NCI-H146 treated with DMSO at 0.1 percent for 48 hours (cell line): ENCODE measurements at regions not wholly inside any gene's neighbourhood (a gene's known extent, or its start where the extent isn't known, plus 50 kb on each side); places are given as distances from the start of the nearest gene placed in this dataset.
A peak's percentile ranks its signal among the peaks of the same experiment; 100 is the strongest.

Experiments used
- DNase-seq: peaks from one replicate; lab custom pipeline; 2025; ENCODE audit not compliant: unreplicated experiment; lab: John Stamatoyannopoulos, UW

DNA sequence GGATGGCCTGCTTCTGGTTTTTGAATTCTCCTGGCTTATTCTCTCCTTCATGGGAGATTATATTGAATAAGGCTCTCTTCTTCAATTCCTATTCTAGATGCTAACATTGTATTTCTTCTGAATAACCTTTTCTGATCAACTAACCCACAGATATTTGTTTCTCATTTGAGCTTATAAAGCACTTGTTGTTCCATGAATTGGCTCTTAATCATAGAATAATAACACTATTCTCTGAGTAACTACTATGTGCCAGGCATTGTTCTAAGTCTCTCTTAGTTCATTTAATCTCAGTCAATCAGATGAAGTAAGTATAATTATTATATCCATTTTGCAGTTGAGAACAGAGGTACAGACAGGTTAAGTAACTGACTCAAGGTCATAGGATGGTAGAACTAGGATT is 136.3 kb upstream of the MLIP start:
- no peak for DNase-seq

DNA sequence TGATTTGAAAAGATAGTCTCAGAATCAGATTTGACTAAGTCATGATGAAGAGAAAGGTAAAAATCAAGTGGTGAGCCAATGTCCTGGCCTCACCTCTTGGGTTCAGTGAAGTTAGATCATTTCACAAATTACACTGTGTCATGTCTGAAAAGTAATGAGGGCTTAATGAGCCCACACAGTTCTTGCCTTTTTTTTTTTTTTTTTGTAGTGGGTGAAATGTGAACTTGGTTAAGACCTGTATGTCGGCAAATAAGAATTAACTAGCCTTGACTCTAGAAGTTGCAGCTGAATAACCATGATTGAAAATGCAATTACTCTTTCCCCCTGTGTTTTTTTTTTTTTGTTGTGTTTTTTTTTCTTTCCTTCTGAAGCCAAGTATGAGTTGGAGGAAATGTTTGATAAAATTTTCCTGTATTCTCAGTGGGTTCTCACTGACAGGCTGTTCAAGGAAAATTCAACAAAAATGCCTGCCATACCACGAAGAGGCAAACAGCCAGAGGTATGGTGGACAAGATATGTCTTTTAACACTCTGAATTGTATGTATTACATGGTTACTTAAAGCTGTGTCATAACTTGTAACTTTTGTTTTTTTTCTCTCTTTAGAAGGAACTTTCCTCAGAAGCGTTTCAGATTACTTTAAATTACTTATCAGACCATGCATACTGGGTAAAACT is 135.2 kb upstream of the MLIP start:
- no peak for DNase-seq

DNA sequence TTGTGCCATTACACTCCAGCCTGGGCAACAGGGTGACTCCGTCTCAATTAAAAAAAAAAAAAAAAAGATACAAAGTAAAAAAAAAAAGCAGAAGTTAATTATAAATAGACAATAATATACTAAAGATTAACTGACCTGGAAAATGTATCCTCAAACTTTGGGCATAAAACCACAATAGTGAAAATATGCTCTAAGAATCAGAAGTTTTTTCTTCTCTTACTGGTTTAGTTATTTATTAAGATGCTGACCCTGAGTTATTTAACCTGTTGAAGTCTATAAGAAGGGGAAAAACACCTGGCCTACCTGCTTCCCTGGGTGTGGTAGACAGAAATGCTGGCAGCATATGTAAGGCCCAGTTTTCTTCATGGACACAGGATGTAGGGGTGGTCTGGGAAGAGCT is 133.7 kb upstream of the MLIP start:
- no peak for DNase-seq

DNA sequence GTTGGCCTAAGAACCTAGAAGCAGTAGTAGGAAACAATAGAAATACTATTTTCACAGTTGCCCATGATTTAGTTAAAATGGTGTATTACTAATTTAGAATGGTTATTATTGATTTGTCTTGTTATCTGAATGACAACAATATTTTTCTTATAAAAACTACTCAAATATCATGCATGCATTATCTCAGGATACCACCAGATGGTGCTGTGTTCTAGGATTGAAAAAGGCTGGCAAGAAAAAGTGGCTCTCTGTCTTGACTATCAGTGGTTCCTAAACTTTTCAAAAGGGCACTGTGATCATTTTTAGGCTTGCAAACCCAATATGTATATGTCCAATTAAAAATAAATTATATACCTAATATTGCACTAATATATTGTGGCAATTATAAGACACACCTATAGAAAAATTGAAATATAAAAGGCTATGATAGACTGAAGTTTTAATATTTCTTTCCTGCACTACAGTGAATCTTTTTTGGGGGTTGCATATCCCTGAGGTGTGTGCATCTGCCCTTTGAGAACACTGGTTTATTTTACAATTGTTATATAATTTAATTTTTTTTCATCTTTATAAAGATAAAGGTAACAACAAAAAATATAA is 131.7 kb upstream of the MLIP start:
- DNase-seq, result no peak

DNA sequence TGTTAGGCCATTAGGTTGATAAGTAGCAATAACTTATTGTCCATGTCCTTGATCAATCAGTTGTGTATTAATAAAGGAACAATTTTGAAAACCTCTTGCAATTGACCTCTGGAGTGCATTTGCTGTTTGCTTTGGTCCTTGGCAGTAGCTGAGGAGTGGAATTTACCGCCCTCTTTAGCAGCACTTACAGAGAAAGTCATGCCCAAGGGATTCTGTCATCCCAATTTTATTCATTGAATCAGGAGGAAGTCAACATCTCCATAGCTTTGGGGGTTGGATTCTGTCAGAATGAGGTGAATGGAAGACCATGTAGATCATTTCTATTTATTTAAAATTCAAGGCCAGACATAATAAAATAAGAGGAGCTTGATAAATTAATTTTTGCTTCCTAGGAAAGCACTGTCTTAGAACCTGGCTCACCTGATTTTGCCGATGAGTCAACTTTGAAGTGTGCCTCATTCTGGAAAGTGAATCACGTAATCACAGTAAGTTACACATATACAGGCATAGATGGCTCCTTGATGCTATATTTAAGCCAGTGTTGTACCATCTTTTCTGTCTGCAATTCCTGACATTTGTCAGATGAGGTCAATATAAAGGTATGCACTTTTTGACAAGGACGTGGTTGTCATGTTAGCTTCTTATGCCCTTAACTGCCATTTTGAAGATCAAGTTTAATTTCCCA is 128.7 kb upstream of the MLIP start:
- DNase-seq, result no peak

DNA sequence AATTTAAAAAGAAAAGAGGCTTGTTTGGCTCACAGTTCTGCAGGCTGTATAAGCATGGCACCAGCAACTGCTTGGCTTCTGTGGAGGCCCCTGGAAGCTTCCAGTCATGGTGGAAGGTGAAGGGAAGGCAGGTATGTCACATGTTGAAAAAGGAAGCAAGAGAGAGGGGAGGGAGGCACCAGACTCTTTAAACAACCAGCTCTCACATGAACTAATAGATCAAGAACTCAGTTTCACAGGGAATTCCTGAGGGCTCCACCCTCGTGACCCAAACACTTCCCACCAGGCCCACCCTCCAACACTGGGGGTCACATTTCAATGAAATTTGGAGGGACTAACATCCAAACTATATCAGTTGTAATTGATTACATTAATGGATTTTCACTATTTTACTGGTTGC is 127.9 kb upstream of the MLIP start:
- no peak for DNase-seq

DNA sequence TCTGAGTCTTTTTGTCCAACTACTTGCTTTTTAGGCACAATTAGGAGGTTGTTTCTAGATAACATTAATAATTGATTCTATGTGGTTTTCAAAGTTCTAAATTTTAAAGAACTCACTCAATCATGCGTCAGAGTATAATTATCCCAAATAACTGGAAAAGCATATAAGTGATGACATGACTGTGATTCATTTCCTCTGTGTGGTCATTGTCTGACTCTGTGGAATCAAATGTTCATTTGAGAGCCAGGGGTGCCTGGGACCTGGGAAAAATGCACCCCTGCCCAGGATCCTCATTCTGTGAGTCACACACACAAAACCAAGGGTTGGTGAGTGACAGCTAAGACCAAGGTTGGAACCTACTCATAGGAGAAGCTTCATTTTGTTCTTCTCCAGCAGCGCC is 127.1 kb upstream of the MLIP start:
- DNase-seq, result no peak

DNA sequence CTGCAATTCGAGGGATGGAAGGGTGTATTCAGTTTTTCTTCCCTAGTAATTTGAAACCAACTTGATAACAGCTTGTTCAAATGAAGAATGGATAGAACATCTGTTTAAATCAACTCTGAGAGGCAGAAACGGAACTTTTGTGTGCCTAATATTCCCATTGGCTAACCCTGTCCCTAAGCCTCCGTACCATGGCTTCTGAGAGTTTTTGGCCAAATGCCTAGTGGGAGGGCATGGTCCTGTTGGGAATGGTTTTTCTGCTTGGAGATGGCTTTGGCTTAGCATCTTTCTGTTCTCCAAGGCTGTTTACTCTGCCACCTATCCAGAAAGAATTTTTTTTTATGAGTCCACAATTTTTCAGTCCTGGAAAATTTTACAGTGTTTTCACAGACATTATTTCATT is 126.7 kb upstream of the MLIP start:
- DNase-seq, result no peak

DNA sequence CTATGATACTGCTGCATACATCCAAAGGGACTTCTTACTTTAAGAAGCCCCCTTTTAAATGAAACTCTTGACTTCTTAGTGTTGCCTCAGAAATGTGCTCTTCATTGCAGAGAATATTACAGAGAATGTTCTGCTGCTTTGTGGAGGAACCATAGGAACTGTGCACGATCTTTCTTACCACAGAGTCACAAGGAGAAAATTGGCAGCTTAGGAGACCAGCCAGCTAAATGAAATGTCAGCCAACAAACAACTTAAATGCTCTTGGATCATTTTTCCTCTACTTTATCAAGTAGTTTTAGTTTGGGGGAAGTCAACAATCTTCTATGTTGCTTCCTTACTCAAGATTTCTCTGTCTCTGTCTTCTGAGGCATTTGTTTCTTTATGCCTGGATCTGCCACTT is 125.9 kb upstream of the MLIP start:
- no peak for DNase-seq

DNA sequence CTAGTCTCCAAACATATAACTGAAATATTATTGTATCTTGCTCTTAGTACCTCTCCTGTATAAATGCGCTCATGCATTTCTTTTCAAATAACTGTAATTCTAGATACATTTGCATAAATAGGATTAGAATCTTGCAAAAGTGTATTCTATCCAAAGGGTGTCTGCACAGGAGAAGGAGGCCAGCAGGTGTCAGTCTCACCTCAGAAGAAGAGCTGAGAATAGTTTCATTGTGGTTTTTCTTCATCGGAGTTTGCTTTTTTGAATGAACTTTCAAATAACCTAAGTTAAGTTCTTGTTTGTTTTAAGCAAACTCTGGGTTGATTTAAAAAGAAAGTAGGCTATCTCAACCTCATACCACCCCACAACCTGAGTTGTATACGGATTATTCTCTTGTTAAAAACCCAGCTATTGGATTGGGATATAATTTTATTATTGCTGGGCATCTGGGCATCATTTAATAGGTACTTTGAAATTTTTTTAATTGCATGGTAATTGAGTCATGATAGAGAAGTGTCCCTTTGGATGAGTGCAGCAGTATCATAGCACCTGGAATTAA is 125.0 kb upstream of the MLIP start:
- peak; percentile 3 for DNase-seq

DNA sequence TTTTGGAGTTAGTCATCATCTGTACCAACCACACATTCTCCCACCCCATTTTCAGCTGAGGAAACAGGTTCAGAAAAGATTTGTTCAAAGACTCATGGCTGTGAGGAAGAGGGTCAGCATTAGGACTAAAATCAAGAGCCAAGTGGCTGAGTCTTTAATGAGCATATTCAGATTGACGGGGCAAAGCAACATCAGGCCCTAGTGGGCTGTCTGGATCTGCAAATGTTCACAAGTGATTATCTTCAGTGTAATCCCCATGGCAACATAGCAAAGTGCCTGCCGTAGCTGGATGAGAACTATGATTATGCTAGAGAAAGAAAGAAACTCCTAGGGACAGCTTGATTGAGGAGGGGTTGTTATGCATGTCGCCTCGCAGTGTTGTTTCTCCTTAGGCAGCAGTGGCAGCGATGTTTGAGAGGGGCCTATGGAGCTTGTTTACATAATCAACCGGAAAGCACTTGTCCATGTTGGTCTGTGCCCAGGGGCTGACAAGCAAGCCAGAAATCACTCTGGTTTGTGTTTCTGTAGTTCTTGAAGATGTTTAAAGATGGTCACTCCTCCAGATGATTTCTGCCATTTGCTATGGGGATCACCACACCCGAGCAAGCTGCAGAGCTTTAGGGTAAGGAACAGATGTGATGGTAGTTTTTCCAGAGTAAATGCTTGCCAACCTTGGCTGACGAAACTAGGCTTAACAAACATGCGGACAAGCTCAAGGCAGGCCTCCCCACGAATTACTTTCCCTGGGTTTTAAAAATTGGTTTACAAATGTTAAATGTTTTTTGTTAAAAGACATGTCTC is 124.3 kb upstream of the MLIP start:
- no peak for DNase-seq

DNA sequence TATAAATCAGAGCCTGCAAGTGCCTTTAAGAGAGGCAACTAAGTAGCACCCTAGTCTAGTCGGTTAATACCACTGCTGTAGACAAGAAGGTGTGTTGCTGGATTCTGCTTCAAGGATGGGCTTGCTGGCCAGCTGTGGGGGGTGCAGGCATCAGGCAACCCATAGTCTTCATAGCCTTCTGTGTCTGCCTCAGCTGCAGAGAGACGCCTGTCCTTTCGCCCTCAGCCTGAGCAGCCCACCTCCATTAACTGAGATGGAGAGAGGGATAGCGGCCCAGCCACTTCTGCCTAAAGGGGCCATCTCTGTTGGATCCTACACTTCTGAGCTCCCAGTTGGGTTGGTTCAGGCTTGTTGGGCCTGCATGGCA is 123.7 kb upstream of the MLIP start:
- DNase-seq, result no peak

DNA sequence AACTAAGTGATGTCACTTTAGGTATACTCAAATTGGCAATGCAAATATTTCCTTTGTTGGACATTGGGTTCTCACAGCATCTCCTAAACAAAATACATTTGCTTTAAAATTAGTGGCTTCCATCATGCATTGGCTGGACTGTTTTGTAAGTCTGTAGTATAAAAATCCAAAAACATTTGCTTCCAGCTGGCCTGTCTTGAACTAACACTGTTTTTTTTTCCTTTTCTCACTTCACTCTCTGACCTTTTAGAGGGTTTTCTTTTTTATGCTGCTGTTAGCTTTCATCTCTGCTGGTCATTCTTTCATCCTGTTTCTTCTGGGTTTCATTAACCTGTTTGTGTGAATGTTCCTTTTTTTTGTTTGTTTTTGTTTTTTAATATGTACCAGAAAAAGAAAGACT is 121.7 kb upstream of the MLIP start:
- no peak for DNase-seq

DNA sequence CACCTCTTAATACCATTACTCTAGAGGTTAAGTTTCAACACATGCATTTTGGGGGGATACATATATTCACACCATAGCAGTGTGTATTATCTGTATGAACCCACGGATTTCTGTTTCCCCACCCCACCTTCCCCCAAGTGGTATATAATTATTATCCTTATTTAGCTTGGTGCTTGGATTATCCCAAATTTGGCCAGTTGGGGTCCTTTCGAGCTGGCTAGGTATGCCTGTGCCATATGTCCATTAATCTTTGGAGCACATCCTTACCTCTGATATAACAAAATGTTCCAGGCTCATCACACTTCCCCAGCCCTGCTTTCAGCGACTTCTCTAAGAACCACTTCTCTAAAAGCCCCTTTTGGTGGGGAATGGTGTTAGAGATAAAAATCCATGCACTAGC is 118.7 kb upstream of the MLIP start:
- no peak for DNase-seq

DNA sequence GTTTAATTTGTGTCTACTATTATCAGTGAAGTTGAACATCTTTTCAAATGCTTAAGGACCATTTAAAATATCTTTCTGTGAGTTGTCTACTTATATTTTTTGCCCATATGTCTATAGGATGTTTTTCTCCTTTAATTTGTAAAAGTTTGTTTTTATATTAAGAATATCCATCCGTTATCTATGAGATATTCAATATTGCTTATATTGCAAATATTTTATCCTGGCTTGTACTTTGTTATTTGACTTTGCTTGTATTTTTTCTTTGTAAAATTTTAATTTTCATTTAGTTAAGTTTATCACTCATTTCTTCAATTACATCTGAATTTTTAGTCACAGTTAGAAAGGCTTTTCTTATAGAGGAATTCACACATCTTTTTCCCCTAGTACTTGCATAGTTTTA is 117.0 kb upstream of the MLIP start:
- DNase-seq, result no peak

DNA sequence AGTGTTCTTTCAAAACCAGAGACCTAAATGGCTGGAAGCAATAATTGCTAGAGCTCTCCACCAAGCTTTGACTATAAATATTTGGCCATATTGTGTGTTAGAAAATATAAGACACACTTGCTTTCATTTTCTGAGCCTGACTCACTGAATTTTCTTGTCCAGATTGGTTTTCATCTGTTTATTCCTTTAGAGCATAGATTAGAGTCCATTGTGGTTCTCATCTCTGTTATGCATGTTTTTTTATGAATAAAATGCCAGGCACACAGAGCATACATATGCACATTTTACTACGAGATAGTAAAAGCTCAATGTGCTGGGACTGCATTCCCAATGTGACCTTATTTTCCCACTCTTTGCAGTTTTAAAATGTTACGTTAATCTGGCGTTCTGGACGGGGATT is 115.3 kb upstream of the MLIP start:
- DNase-seq, result no peak

DNA sequence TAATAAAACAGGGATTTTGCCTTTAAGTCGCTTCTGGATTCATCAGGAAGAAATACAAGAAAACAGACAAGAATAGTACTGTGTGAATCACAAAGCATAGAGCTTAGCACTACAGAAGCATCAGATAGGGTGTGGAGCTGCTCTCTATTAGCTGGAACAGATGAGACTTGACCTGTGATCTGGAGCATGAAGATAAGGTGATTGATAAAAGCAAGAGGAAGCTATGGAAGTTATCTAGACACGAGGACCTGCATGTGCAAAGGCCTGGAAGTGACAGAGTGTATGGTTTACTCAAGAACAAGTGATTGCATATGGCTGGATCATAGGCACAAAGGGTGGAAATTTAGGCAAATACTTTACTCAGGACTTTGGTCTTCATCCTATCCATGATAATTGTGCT is 112.9 kb upstream of the MLIP start:
- no peak for DNase-seq

DNA sequence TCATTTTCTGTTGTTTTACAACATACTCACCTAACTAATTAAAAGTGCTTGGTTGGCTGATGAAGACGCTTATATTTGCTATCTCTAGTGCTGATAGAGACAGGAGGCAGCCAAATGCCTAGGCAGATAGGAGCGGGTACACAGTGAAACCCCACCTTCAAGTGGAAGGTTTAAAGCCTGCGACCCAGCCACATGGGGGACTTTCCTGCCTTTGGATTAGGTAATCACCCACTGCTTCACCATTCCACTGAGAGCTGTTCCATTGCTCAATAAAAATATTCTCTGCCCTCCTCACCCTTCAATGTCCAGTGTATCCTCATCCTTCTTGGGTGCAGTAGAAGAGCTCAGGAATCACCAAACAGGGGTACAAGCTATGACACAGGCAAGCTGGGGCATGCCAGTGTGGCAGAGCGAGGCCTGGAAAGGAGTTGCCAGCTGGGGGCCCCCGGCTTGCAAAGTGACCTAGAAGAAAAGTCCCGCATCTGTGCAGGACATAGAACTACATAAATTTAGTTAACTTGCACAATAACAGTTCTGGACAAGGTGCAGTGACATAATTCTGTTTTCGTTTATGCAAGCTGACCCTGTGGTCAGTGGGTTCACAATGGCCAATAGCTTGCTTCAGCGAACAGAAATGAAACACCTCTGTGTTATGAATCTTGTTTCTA is 112.0 kb upstream of the MLIP start:
- DNase-seq, result no peak

DNA sequence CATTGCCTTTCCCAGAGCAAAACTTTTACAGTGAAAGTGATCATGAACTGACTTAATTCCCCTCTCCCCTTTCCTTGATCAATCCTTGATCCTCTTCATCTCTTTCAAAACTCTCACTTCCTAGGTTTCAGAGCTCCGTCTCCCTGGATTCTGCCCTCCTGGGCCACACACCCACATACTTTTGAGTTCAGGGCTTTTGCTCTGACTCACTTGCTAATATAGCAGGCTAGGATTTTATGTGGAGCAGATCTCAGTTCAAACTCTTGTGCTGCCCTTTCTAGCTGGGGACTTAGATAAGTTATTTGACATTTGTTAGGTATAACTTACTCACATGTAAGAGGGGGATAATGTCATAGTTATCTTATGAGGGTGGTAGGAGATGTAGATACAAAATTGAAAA is 109.1 kb upstream of the MLIP start:
- DNase-seq, result no peak

DNA sequence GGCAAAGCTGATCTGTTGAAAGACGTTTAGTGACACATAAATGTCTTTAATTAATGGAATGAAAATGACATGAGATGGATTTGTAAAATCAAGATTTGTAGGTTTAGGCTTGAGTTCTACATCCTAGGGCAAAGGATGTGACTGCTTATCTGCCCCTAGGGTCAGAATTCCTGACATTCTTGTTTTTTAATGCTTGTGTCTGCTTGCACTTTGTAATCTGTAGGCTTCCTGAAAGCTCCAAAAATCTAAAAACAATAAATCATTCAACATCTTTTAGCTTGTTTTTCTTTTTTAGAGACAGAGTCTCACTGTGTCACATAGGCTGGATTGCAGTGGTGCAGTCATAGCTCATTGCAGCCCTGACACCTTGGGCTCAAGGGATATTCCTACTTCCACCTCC is 107.9 kb upstream of the MLIP start:
- no peak for DNase-seq

DNA sequence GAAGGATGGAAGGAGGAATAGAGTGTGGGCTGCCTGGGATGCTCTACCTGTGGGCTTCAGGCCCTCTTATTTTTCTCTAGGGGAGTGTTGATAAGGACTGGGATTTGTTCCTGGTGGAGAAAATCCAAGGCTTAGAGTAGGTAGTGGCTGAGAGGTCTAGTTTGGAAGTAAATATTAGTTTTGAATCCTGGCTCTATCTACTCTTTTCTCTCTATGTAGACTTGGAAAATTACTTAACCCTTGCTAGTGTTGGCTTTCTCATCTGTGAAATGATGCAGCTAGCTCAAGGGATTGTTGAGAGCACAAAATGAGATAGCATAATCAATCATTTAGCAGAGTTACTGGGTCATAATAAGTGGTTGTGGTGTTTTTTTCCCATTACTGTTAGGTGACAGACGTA is 102.7 kb upstream of the MLIP start:
- no peak for DNase-seq
